ENCODE measurements at regions not wholly inside any gene's neighbourhood (a gene's known extent, or its start where the extent isn't known, plus 50 kb on each side); places are given as distances from the start of the nearest gene placed in this dataset.

GRCh38 chr18:22682720-22683119 lies 250.4 kb upstream of the RBBP8 start:
- no peak for DNase-seq (ENCODE audit: low read depth in 1 of 2, low spot score in 1 of 2)
- H3K27ac ChIP-seq, result peak overlapping the region; percentile 91 to 94
- no peak overlapping the region for H3K4me3 ChIP-seq
- 4% methylated on average over 1 of the region's 1 CpG for WGBS (ENCODE audit: missing lambda C conversion rate)
- peaks cover 34% of the 10 kb centered on the region for H3K4me1 ChIP-seq
- CTCF ChIA-PET, result no interaction called here
- TF ChIP-seq RFX5 (IDR thresholded peaks at IDR 0.05) (no peak), FOSL2 (IDR thresholded peaks at IDR 0.05) (no peak), FOSL2 (CRISPR knock-in tag; IDR thresholded peaks at IDR 0.05) (no peak), NFE2L2 (conservative IDR thresholded peaks at IDR 0.05; ENCODE audit: low read length) (no peak), CHD2 (IDR thresholded peaks at IDR 0.05; ENCODE audit: low read length, partially characterized antibody) (no peak), MAFK (IDR thresholded peaks at IDR 0.05; ENCODE audit: partially characterized antibody) (no peak), RNF2 (IDR thresholded peaks at IDR 0.05; ENCODE audit: borderline replicate concordance, low read depth) (no peak), RCOR1 (IDR thresholded peaks at IDR 0.05; ENCODE audit: low read depth, low read length) (no peak), HDAC2 (IDR thresholded peaks at IDR 0.05) (no peak), MYC (IDR thresholded peaks at IDR 0.05; ENCODE audit: borderline replicate concordance, low read length) (no peak), PBX3 (IDR thresholded peaks at IDR 0.05) (no peak), CTCF (IDR thresholded peaks at IDR 0.05) (no peak), TP53 (CRISPR knock-in tag; IDR thresholded peaks at IDR 0.05) (no peak), E2F6 (IDR thresholded peaks at IDR 0.05; ENCODE audit: borderline replicate concordance, low read depth) (no peak), RARB (CRISPR knock-in tag; IDR thresholded peaks at IDR 0.05) (no peak), GATA3 (IDR thresholded peaks at IDR 0.05; ENCODE audit: borderline replicate concordance) (no peak), FOXS1 (CRISPR knock-in tag; IDR thresholded peaks at IDR 0.05) (no peak), CBX2 (IDR thresholded peaks at IDR 0.05; ENCODE audit: borderline replicate concordance, low read depth) (no peak)
- TF ChIP-seq, protein P1, sequence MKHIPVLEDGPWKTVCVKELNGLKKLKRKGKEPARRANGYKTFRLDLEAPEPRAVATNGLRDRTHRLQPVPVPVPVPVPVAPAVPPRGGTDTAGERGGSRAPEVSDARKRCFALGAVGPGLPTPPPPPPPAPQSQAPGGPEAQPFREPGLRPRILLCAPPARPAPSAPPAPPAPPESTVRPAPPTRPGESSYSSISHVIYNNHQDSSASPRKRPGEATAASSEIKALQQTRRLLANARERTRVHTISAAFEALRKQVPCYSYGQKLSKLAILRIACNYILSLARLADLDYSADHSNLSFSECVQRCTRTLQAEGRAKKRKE (CRISPR knock-in tag; IDR thresholded peaks at IDR 0.05; ENCODE audit: low read depth), result no peak
- no peak for ATAC-seq
- H3K9me3 ChIP-seq, result peaks cover 20% of the 10 kb centered on the region
- no peak for FAIRE-seq
- POLR2A ChIA-PET, result interaction anchor here (1.0 kb wide), 1 partner anchor 28 kb away, joined by 5 read pairs; no protein-coding TSS in a partner anchor
- peak overlapping the region; percentile 63 for H3K4me2 ChIP-seq

DNA sequence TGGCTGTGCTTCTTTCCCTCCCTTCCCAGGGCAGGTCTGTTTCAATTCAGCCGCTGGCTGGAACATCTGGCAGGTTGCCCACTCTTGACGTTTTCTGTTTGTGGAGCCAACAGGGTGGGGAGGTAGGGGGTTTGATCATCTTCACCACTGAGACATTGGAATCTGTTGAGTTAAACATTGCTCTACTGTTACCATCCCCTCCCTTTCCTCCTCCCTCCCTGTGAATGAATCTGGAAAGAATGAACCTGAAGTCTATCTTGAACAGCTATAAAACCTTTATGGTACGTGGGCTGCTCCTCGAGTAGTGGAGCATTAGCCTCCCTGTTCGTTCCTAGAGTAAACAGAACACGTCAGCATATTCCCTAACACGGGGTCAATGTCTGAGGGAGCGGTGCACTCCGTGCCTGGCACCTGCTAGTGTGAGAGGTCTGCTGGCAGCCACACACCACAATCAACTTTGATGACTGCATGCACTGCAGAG lies 249.9 kb upstream of the RBBP8 start:
- TF ChIP-seq CBX2 (IDR thresholded peaks at IDR 0.05; ENCODE audit: borderline replicate concordance, low read depth) (no peak), RAD21 (conservative IDR thresholded peaks at IDR 0.05 in 1 of 2, IDR thresholded peaks at IDR 0.05 in 1 of 2) (peak in 1 of 2 experiments; percentile 54; a peak in 4 of 5 replicates), RFX5 (IDR thresholded peaks at IDR 0.05) (peak; percentile 44; the same call in 1 of the 2 replicates), HOXB13 (CRISPR knock-in tag; IDR thresholded peaks at IDR 0.05; ENCODE audit: low read depth) (0 out of 2 replicates have a peak, but pooled peaks have one; percentile 21), BCL3 (IDR thresholded peaks at IDR 0.05) (0 out of 3 replicates have a peak, but pooled peaks have one; percentile 50), BHLHE40 (IDR thresholded peaks at IDR 0.05; ENCODE audit: low read depth, low read length) (0 out of 2 replicates have a peak, but pooled peaks have one; percentile 47), FOXS1 (CRISPR knock-in tag; IDR thresholded peaks at IDR 0.05) (no peak), JUNB (IDR thresholded peaks at IDR 0.05) (peak; percentile 72), NFE2L2 (conservative IDR thresholded peaks at IDR 0.05; ENCODE audit: low read length) (0 out of 2 replicates have a peak, but pooled peaks have one; percentile 6), SMC3 (IDR thresholded peaks at IDR 0.05) (0 out of 3 replicates have a peak, but pooled peaks have one; percentile 37), GATA3 (IDR thresholded peaks at IDR 0.05; ENCODE audit: borderline replicate concordance) (peak; percentile 82; the same call in 1 of the 2 replicates), FOSL2 (IDR thresholded peaks at IDR 0.05) (no peak), FOSL2 (CRISPR knock-in tag; IDR thresholded peaks at IDR 0.05) (peak; percentile 31; the same call in 1 of the 2 replicates), MAFK (IDR thresholded peaks at IDR 0.05; ENCODE audit: partially characterized antibody) (peak; percentile 100), HOXB5 (CRISPR knock-in tag; IDR thresholded peaks at IDR 0.05) (no peak), JUN (IDR thresholded peaks at IDR 0.05) (peak; percentile 58 to 80), EP300 (IDR thresholded peaks at IDR 0.05) (peak; percentile 78 to 90; a peak in 4 of 5 replicates), RARB (CRISPR knock-in tag; IDR thresholded peaks at IDR 0.05) (no peak), MYC (IDR thresholded peaks at IDR 0.05; ENCODE audit: borderline replicate concordance, low read length) (0 out of 2 replicates have a peak, but pooled peaks have one; percentile 26)
- TF ChIP-seq, protein P1 (CRISPR knock-in tag; IDR thresholded peaks at IDR 0.05; ENCODE audit: low read depth), result no peak
- TF ChIP-seq, protein P2, sequence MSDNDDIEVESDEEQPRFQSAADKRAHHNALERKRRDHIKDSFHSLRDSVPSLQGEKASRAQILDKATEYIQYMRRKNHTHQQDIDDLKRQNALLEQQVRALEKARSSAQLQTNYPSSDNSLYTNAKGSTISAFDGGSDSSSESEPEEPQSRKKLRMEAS (IDR thresholded peaks at IDR 0.05), result peak; percentile 75
- FAIRE-seq, result peak; percentile 68
- Histone ChIP-seq H3K27ac (peak overlapping the region; percentile 91 to 94), H3K4me1 (peaks cover 34% of the 10 kb centered on the region), H3K4me2 (peak overlapping the region; percentile 63), H3K9me3 (peaks cover 25% of the 10 kb centered on the region), H3K4me3 (no peak overlapping the region)
- ChIA-PET POLR2A (interaction anchor here (1.0 kb wide), 2 partner anchors 12 to 28 kb away, joined by 4 to 5 read pairs; no protein-coding TSS in a partner anchor), CTCF (interaction anchor here (0.6 kb wide), 1 partner anchor 1082 kb away, joined by 4 read pairs; no protein-coding TSS in a partner anchor)
- DNase-seq (ENCODE audit: low read depth in 1 of 2, low spot score in 1 of 2), result peak; percentile 52 to 96
- ATAC-seq, result peak; percentile 96 to 97
- WGBS (ENCODE audit: missing lambda C conversion rate), result under 1% methylated on average over 9 of the region's 9 CpGs
